ENCODE measurements at regions not wholly inside any gene's neighbourhood (a gene's known extent, or its start where the extent isn't known, plus 50 kb on each side); places are given as distances from the start of the nearest gene placed in this dataset.

GRCh38 chr2:23148342-23148741 is 236.6 kb upstream of the KLHL29 start:
- TF ChIP-seq ZNF175 (tag by site-specific recombination; IDR thresholded peaks at IDR 0.05) (no peak), AEBP2 (tag by site-specific recombination; IDR thresholded peaks at IDR 0.05; ENCODE audit: borderline replicate concordance) (no peak), ZNF501 (tag by site-specific recombination; IDR thresholded peaks at IDR 0.05) (no peak), ZNF239 (tag by site-specific recombination; IDR thresholded peaks at IDR 0.05) (no peak), ZNF704 (tag by site-specific recombination; IDR thresholded peaks at IDR 0.05) (no peak), CTCF (tag by site-specific recombination; IDR thresholded peaks at IDR 0.05) (no peak), PRDM10 (tag by site-specific recombination; IDR thresholded peaks at IDR 0.05) (no peak), ZFP3 (tag by site-specific recombination; IDR thresholded peaks at IDR 0.05; ENCODE audit: low read depth) (no peak), ZNF362 (tag by site-specific recombination; IDR thresholded peaks at IDR 0.05) (no peak), PBX3 (CRISPR knock-in tag; IDR thresholded peaks at IDR 0.05) (no peak), ZNF114 (tag by site-specific recombination; IDR thresholded peaks at IDR 0.05) (no peak), TSHZ1 (tag by site-specific recombination; IDR thresholded peaks at IDR 0.05; ENCODE audit: borderline replicate concordance) (no peak), REST (tag by site-specific recombination; IDR thresholded peaks at IDR 0.05) (no peak), ZNF121 (tag by site-specific recombination; IDR thresholded peaks at IDR 0.05) (no peak)

Data from HEK293 (cell line).